GM13977 (cell line): ENCODE measurements at regions not wholly inside any gene's neighbourhood (a gene's known extent, or its start where the extent isn't known, plus 50 kb on each side); places are given as distances from the start of the nearest gene placed in this dataset.

Experiments used
- DNase-seq: peaks from one replicate; pipeline ENCODE4 v3.0.0; 2012; ENCODE audit warnings: low spot score
- CTCF ChIP-seq: IDR thresholded peaks from 2 replicates; pipeline ENCODE4 v1.5.1; 2012; ENCODE audit warnings: mild to moderate bottlenecking, control low read depth; ENCODE audit not compliant: insufficient read depth; ENCODE audit errors: extremely low read depth, missing control alignments
- in situ Hi-C: fragments of 300-500 bp; cut with MboI; formaldehyde crosslinking; loops from one replicate; pipeline ENCODE4 v1.12.0; 2022; ENCODE audit warnings: low sequenced_read_pairs, low pct_unique_long_range_greater_than_20kb, mixed read lengths, inconsistent platforms; ENCODE audit not compliant: unreplicated experiment

GRCh38 chr16:51490866-51491265 is 339.8 kb upstream of the SALL1 start:
- in situ Hi-C loops = no loop called here
- no peak for DNase-seq

GRCh38 chr16:51487880-51488279 is 336.8 kb upstream of the SALL1 start:
- in situ Hi-C loops = no loop called here
- no peak for TF ChIP-seq CTCF
- no peak for DNase-seq

More at GRCh38 chr16:51490866-51491265, 339.8 kb upstream of the SALL1 start:
- TF ChIP-seq CTCF = no peak

- in situ Hi-C loops = no loop called here
- no peak for TF ChIP-seq CTCF
- DNase-seq = no peak
Measured at GRCh38 chr16:51474414-51475091, 323.5 kb upstream of the SALL1 start.

GRCh38 chr16:51473091-51473490 is 322.0 kb upstream of the SALL1 start:
- in situ Hi-C loops = no loop called here
- no peak for DNase-seq
- TF ChIP-seq CTCF = no peak

- in situ Hi-C loops = no loop called here
- TF ChIP-seq CTCF = no peak
- DNase-seq = no peak
Measured at GRCh38 chr16:51470492-51470891, 319.4 kb upstream of the SALL1 start.

- DNase-seq = no peak
- no peak for TF ChIP-seq CTCF
- in situ Hi-C loops = no loop called here
Measured at GRCh38 chr16:51464996-51465395, 313.9 kb upstream of the SALL1 start.
